ENCODE measurements at regions not wholly inside any gene's neighbourhood (a gene's known extent, or its start where the extent isn't known, plus 50 kb on each side); places are given as distances from the start of the nearest gene placed in this dataset.

DNA sequence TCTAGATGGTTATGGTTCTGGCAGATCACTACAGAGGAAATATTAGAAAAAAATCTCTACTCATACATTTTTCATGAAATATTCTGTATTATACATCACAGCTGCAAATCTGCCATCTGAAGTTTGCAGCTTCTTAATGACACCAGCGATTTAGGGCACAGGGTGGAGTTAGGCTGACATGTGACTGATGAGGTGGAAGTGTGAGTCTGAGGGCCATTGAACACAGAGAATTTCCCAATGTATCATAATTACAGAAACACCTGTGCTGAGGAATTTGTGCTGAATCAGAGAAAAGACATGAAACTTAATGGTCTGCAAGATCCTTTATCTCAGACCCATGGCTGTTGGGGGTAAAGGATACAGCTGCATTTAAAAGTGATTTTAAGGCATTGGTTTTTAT lies 2025.6 kb upstream of the AGA start:
- no peak for DNase-seq (ENCODE audit: extremely low spot score, unreplicated experiment)
- no peaks in the 10 kb centered on the region for H3K36me3 Mint-ChIP-seq (ENCODE audit: unreplicated experiment)
- H3K9me3 Mint-ChIP-seq (ENCODE audit: unreplicated experiment), result no peaks in the 10 kb centered on the region
- peaks cover 13% of the 10 kb centered on the region for H3K4me1 Mint-ChIP-seq (ENCODE audit: unreplicated experiment)
- no peaks in the 10 kb centered on the region for H3K27me3 Mint-ChIP-seq (ENCODE audit: unreplicated experiment)
- TF ChIP-seq CTCF (IDR thresholded peaks at IDR 0.05), result no peak
- H3K4me3 Mint-ChIP-seq (ENCODE audit: unreplicated experiment), result no peak overlapping the region
- H3K27ac Mint-ChIP-seq (ENCODE audit: unreplicated experiment), result no peak overlapping the region

DNA sequence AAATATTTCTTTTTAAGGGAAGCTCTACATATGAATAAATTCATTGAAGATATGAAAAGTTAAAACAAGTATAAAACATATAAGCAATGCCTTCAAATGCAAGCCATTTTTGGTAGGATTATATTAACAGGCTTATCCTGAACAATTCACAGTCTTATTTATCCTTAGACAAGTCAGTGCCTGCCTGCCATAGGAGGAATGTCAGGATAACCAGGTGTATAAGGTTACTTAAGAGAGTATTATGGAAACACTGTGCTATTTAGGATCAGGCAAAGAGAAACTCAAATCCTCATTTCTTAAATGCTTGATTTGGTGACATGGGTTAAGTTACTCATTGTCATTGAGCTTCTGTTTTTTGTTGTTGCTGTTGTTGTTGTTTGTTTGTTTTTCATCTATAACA lies 2029.9 kb upstream of the AGA start:
- no peak for DNase-seq (ENCODE audit: extremely low spot score, unreplicated experiment)
- H3K4me3 Mint-ChIP-seq (ENCODE audit: unreplicated experiment), result no peak overlapping the region
- H3K36me3 Mint-ChIP-seq (ENCODE audit: unreplicated experiment), result no peaks in the 10 kb centered on the region
- peaks cover 3% of the 10 kb centered on the region for H3K9me3 Mint-ChIP-seq (ENCODE audit: unreplicated experiment)
- H3K27ac Mint-ChIP-seq (ENCODE audit: unreplicated experiment), result no peak overlapping the region
- peaks cover 3% of the 10 kb centered on the region for H3K4me1 Mint-ChIP-seq (ENCODE audit: unreplicated experiment)
- no peak for TF ChIP-seq CTCF (IDR thresholded peaks at IDR 0.05)
- H3K27me3 Mint-ChIP-seq (ENCODE audit: unreplicated experiment), result no peaks in the 10 kb centered on the region

- no peak for DNase-seq (ENCODE audit: extremely low spot score, unreplicated experiment)
- peaks cover 2% of the 10 kb centered on the region for H3K27me3 Mint-ChIP-seq (ENCODE audit: unreplicated experiment)
- no peak overlapping the region for H3K4me3 Mint-ChIP-seq (ENCODE audit: unreplicated experiment)
- H3K27ac Mint-ChIP-seq (ENCODE audit: unreplicated experiment), result no peak overlapping the region
- TF ChIP-seq CTCF (IDR thresholded peaks at IDR 0.05), result no peak
- no peaks in the 10 kb centered on the region for H3K36me3 Mint-ChIP-seq (ENCODE audit: unreplicated experiment)
- H3K9me3 Mint-ChIP-seq (ENCODE audit: unreplicated experiment), result peaks cover 11% of the 10 kb centered on the region
- peaks cover 3% of the 10 kb centered on the region for H3K4me1 Mint-ChIP-seq (ENCODE audit: unreplicated experiment)
Measured at GRCh38 chr4:179478608-179479007, 2036.4 kb upstream of the AGA start.

DNA sequence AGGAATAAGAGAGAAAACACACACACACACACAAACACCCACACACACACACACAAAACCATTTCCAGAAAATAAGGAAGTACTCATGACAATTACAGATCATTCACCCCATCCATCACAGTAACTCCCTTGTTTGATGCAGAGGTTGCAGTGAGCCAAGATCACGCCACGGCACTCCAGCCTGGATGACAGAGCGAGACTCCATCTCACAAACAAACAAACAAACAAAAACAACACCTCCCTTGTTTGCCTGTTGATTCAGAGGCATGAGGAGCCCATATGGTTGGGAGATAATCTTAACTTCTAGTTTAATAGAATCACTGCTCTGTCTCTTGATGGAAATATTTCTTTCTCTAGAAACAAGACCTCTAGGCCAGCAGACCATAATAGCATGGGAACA lies 2043.5 kb upstream of the AGA start:
- no peaks in the 10 kb centered on the region for H3K36me3 Mint-ChIP-seq (ENCODE audit: unreplicated experiment)
- no peak for DNase-seq (ENCODE audit: extremely low spot score, unreplicated experiment)
- no peak overlapping the region for H3K4me3 Mint-ChIP-seq (ENCODE audit: unreplicated experiment)
- no peak for TF ChIP-seq CTCF (IDR thresholded peaks at IDR 0.05)
- no peaks in the 10 kb centered on the region for H3K4me1 Mint-ChIP-seq (ENCODE audit: unreplicated experiment)
- peaks cover 9% of the 10 kb centered on the region for H3K9me3 Mint-ChIP-seq (ENCODE audit: unreplicated experiment)
- H3K27ac Mint-ChIP-seq (ENCODE audit: unreplicated experiment), result no peak overlapping the region
- H3K27me3 Mint-ChIP-seq (ENCODE audit: unreplicated experiment), result peaks cover 2% of the 10 kb centered on the region

- no peaks in the 10 kb centered on the region for H3K36me3 Mint-ChIP-seq (ENCODE audit: unreplicated experiment)
- no peak overlapping the region for H3K4me3 Mint-ChIP-seq (ENCODE audit: unreplicated experiment)
- peaks cover 2% of the 10 kb centered on the region for H3K27me3 Mint-ChIP-seq (ENCODE audit: unreplicated experiment)
- H3K9me3 Mint-ChIP-seq (ENCODE audit: unreplicated experiment), result peaks cover 7% of the 10 kb centered on the region
- H3K27ac Mint-ChIP-seq (ENCODE audit: unreplicated experiment), result no peak overlapping the region
- TF ChIP-seq CTCF (IDR thresholded peaks at IDR 0.05), result no peak
- no peak for DNase-seq (ENCODE audit: extremely low spot score, unreplicated experiment)
- H3K4me1 Mint-ChIP-seq (ENCODE audit: unreplicated experiment), result no peaks in the 10 kb centered on the region
Measured at GRCh38 chr4:179486570-179487335, 2044.5 kb upstream of the AGA start.

Measured in osteocyte (in vitro differentiated cells).